ENCODE measurements at regions not wholly inside any gene's neighbourhood (a gene's known extent, or its start where the extent isn't known, plus 50 kb on each side); places are given as distances from the start of the nearest gene placed in this dataset.

GRCh38 chr2:18800240-18800971 is 211.0 kb upstream of the NT5C1B start (continued):
- TF ChIP-seq NFIB (CRISPR knock-in tag; IDR thresholded peaks at IDR 0.05; ENCODE audit: borderline replicate concordance): 0 out of 2 replicates have a peak, but pooled peaks have one; percentile 44
- TF ChIP-seq CBX2 (IDR thresholded peaks at IDR 0.05; ENCODE audit: low read depth, low read length): no peak
- TF ChIP-seq CBX2 (CRISPR knock-in tag; IDR thresholded peaks at IDR 0.05; ENCODE audit: low read depth): peak; percentile 100
- TF ChIP-seq MZF1 (CRISPR knock-in tag; IDR thresholded peaks at IDR 0.05; ENCODE audit: borderline replicate concordance): no peak
- TF ChIP-seq, protein P1, sequence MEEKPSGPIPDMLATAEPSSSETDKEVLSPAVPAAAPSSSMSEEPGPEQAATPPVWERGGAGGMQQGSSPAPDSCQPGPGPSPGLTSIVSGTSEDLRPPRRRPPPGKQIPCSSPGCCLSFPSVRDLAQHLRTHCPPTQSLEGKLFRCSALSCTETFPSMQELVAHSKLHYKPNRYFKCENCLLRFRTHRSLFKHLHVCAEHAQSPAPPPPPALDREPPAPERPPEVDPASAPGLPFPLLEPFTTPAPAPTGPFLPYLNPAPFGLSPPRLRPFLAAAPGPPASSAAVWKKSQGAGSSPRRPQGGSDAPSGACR (CRISPR knock-in tag; IDR thresholded peaks at IDR 0.05): no peak; the same call in 1 of the 2 replicates
- no peak for TF ChIP-seq EZH2 (conservative IDR thresholded peaks at IDR 0.05; ENCODE audit: low read depth, low read length)
- TF ChIP-seq SNRNP70 (IDR thresholded peaks at IDR 0.05; ENCODE audit: low read depth, low read length): no peak
- TF ChIP-seq ZNF3 (CRISPR knock-in tag; IDR thresholded peaks at IDR 0.05): peak; percentile 86
- peak; percentile 81; the same call in 1 of the 2 replicates for TF ChIP-seq EHMT2 (IDR thresholded peaks at IDR 0.05; ENCODE audit: borderline replicate concordance, low read depth, low read length)
- peak; percentile 20; the same call in 1 of the 2 replicates for TF ChIP-seq RBAK (CRISPR knock-in tag; IDR thresholded peaks at IDR 0.05)
- TF ChIP-seq ZNF317 (CRISPR knock-in tag; IDR thresholded peaks at IDR 0.05): peak; percentile 80; the same call in 1 of the 2 replicates
- no peak for TF ChIP-seq MTA3 (CRISPR knock-in tag; IDR thresholded peaks at IDR 0.05)
- TF ChIP-seq ZNF766 (CRISPR knock-in tag; IDR thresholded peaks at IDR 0.05; ENCODE audit: borderline replicate concordance): no peak; the same call in 1 of the 2 replicates
- no peak for TF ChIP-seq GTF2F1 (IDR thresholded peaks at IDR 0.05; ENCODE audit: low read length)
- peak; percentile 59; the same call in 1 of the 2 replicates for TF ChIP-seq ZNF383 (CRISPR knock-in tag; IDR thresholded peaks at IDR 0.05; ENCODE audit: borderline replicate concordance)
- TF ChIP-seq, protein P2, sequence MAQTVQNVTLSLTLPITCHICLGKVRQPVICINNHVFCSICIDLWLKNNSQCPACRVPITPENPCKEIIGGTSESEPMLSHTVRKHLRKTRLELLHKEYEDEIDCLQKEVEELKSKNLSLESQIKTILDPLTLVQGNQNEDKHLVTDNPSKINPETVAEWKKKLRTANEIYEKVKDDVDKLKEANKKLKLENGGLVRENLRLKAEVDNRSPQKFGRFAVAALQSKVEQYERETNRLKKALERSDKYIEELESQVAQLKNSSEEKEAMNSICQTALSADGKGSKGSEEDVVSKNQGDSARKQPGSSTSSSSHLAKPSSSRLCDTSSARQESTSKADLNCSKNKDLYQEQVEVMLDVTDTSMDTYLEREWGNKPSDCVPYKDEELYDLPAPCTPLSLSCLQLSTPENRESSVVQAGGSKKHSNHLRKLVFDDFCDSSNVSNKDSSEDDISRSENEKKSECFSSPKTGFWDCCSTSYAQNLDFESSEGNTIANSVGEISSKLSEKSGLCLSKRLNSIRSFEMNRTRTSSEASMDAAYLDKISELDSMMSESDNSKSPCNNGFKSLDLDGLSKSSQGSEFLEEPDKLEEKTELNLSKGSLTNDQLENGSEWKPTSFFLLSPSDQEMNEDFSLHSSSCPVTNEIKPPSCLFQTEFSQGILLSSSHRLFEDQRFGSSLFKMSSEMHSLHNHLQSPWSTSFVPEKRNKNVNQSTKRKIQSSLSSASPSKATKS (CRISPR knock-in tag; IDR thresholded peaks at IDR 0.05): peak; percentile 96; the same call in 1 of the 2 replicates
- TF ChIP-seq KDM1A (CRISPR knock-in tag; IDR thresholded peaks at IDR 0.05): peak; percentile 95
- TF ChIP-seq GABPB1 (CRISPR knock-in tag; IDR thresholded peaks at IDR 0.05): peak; percentile 55; the same call in 1 of the 2 replicates
- TF ChIP-seq ZHX1 (CRISPR knock-in tag; IDR thresholded peaks at IDR 0.05; ENCODE audit: low read depth): peak; percentile 85; the same call in 1 of the 2 replicates
- TF ChIP-seq ZNF296 (CRISPR knock-in tag; conservative IDR thresholded peaks at IDR 0.05): no peak
- TF ChIP-seq, protein P3, sequence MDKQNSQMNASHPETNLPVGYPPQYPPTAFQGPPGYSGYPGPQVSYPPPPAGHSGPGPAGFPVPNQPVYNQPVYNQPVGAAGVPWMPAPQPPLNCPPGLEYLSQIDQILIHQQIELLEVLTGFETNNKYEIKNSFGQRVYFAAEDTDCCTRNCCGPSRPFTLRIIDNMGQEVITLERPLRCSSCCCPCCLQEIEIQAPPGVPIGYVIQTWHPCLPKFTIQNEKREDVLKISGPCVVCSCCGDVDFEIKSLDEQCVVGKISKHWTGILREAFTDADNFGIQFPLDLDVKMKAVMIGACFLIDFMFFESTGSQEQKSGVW (CRISPR knock-in tag; IDR thresholded peaks at IDR 0.05; ENCODE audit: borderline replicate concordance): no peak; the same call in 1 of the 2 replicates
- TF ChIP-seq ZNF441 (CRISPR knock-in tag; IDR thresholded peaks at IDR 0.05; ENCODE audit: borderline replicate concordance): peak; percentile 74; the same call in 1 of the 2 replicates
- TF ChIP-seq THAP11 (CRISPR knock-in tag; IDR thresholded peaks at IDR 0.05): peak; percentile 84
- no peak; the same call in 1 of the 2 replicates for TF ChIP-seq CENPBD1 (CRISPR knock-in tag; IDR thresholded peaks at IDR 0.05; ENCODE audit: borderline replicate concordance, low read depth)
